Natural killer cell (primary cell): ENCODE measurements at regions not wholly inside any gene's neighbourhood (a gene's known extent, or its start where the extent isn't known, plus 50 kb on each side); places are given as distances from the start of the nearest gene placed in this dataset.
"Not testable (repeated sequence)": the region's sequence is repeated elsewhere in the genome, so short reads cannot be mapped to it uniquely, and the experiment has no call there.

Source experiments
- ATAC-seq, 3 donors: fragments of 150-1000 bp in 2 of 3; fragments of 200-7000 bp in 1 of 3; cut with Tn5 transposase; 1 replicate in 1 of 3; 2 replicates in 2 of 3; pipeline ENCODE4 v1.10.0; 2021; ENCODE audit warnings: mild to moderate bottlenecking in 2 of 3, moderate library complexity in 2 of 3
- DNase-seq, 2 donors: peaks; one replicate each; pipeline versions ENCODE4 v3.0.0 to v3.0.0-alpha.2; 2013 to 2021; ENCODE audit warnings: mixed read lengths in 1 of 2
- H3K27ac ChIP-seq: one replicate; pipeline ENCODE4 v1.5.1; 2013; ENCODE audit warnings: mild to moderate bottlenecking, low read length
- H3K27me3 ChIP-seq: one replicate; pipeline ENCODE4 v1.6.1; 2013; ENCODE audit warnings: low read length; ENCODE audit not compliant: control insufficient read depth, insufficient read depth
- H3K36me3 ChIP-seq: one replicate; pipeline ENCODE4 v1.6.1; 2013; ENCODE audit warnings: low read length; ENCODE audit not compliant: control insufficient read depth, insufficient read depth
- H3K4me1 ChIP-seq: one replicate; pipeline ENCODE4 v1.6.1; 2013; ENCODE audit warnings: low read length; ENCODE audit not compliant: control insufficient read depth, insufficient read depth
- H3K4me3 ChIP-seq: one replicate; pipeline ENCODE4 v1.5.1; 2013; ENCODE audit warnings: low read length
- H3K9me3 ChIP-seq: one replicate; pipeline ENCODE4 v1.6.1; 2013; ENCODE audit warnings: low read length; ENCODE audit not compliant: control insufficient read depth, insufficient read depth
- H3K27ac Mint-ChIP-seq, 2 donors: one replicate each; pipeline ENCODE4 v1.8.0; 2022; ENCODE audit warnings: mild to moderate bottlenecking in 2 of 2, mixed read lengths in 2 of 2, moderate library complexity in 1 of 2
- H3K27me3 Mint-ChIP-seq, 2 donors: one replicate each; pipeline ENCODE4 v1.8.0; 2022; ENCODE audit warnings: low read depth in 2 of 2, mixed read lengths in 2 of 2
- H3K36me3 Mint-ChIP-seq: one replicate; pipeline ENCODE4 v1.8.0; 2022; ENCODE audit warnings: mixed read lengths
- H3K4me1 Mint-ChIP-seq, 2 donors: one replicate each; pipeline ENCODE4 v1.8.0; 2022; ENCODE audit warnings: mixed read lengths in 2 of 2
- H3K4me3 Mint-ChIP-seq: one replicate; pipeline ENCODE4 v1.8.0; 2022; ENCODE audit warnings: mild to moderate bottlenecking, moderate library complexity, mixed read lengths
- H3K9me3 Mint-ChIP-seq, 2 donors: one replicate each; pipeline ENCODE4 v1.8.0; 2022; ENCODE audit warnings: mixed read lengths in 2 of 2
- WGBS: methylation state at CpG from one replicate; pipeline ENCODE4 v1.1.7; 2013; ENCODE audit warnings: missing lambda C conversion rate; ENCODE audit not compliant: insufficient coverage; 5-methylcytosine and 5-hydroxymethylcytosine counted together
- intact Hi-C: fragments of 100-400 bp; cut with micrococcal nuclease; formaldehyde crosslinking; loops from one replicate; pipeline ENCODE4 v1.14.2; 2022
- TF ChIP-seq, protein P1 (sequence below): fragments of 200-600 bp; IDR thresholded peaks from one replicate; pipeline ENCODE4 v1.8.0; 2022; ENCODE audit warnings: antibody characterized with exemption

DNA sequence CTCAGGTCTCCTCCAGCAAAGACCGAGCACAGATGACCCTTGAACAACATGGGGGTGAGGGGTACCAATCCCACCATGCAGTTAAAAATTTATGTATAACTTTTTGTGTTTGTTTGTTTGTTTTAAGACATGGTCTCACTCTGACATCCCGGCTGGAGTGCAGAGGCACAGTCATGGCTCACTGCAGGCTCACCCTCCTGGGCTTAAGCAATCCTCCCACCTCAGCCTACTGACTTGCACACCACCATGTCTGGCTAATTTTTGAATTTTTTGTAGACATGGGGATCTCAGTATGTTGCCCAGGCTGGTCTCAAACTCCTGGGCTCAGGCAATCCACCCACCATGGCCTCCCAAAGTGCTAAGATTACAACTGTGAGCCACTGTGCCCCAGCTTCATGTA lies 231.0 kb upstream of the PIK3R1 start:
- H3K36me3 Mint-ChIP-seq, result no peaks in the 10 kb centered on the region
- intact Hi-C loops, result no loop called here
- H3K4me3 Mint-ChIP-seq, result no peak overlapping the region
- no peak for ATAC-seq
- H3K9me3 Mint-ChIP-seq, result no peaks in the 10 kb centered on the region
- Histone ChIP-seq H3K9me3 (no peaks in the 10 kb centered on the region), H3K4me1 (no peaks in the 10 kb centered on the region), H3K27me3 (no peaks in the 10 kb centered on the region), H3K36me3 (no peaks in the 10 kb centered on the region), H3K27ac (no peak overlapping the region), H3K4me3 (no peak overlapping the region)
- no peak overlapping the region for H3K27ac Mint-ChIP-seq
- no peaks in the 10 kb centered on the region for H3K27me3 Mint-ChIP-seq
- H3K4me1 Mint-ChIP-seq, result no peaks in the 10 kb centered on the region
- DNase-seq, result no peak
- WGBS, result 88% methylated on average over 2 of the region's 2 CpGs
- TF ChIP-seq, protein P1, sequence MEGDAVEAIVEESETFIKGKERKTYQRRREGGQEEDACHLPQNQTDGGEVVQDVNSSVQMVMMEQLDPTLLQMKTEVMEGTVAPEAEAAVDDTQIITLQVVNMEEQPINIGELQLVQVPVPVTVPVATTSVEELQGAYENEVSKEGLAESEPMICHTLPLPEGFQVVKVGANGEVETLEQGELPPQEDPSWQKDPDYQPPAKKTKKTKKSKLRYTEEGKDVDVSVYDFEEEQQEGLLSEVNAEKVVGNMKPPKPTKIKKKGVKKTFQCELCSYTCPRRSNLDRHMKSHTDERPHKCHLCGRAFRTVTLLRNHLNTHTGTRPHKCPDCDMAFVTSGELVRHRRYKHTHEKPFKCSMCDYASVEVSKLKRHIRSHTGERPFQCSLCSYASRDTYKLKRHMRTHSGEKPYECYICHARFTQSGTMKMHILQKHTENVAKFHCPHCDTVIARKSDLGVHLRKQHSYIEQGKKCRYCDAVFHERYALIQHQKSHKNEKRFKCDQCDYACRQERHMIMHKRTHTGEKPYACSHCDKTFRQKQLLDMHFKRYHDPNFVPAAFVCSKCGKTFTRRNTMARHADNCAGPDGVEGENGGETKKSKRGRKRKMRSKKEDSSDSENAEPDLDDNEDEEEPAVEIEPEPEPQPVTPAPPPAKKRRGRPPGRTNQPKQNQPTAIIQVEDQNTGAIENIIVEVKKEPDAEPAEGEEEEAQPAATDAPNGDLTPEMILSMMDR, result no peak

DNA sequence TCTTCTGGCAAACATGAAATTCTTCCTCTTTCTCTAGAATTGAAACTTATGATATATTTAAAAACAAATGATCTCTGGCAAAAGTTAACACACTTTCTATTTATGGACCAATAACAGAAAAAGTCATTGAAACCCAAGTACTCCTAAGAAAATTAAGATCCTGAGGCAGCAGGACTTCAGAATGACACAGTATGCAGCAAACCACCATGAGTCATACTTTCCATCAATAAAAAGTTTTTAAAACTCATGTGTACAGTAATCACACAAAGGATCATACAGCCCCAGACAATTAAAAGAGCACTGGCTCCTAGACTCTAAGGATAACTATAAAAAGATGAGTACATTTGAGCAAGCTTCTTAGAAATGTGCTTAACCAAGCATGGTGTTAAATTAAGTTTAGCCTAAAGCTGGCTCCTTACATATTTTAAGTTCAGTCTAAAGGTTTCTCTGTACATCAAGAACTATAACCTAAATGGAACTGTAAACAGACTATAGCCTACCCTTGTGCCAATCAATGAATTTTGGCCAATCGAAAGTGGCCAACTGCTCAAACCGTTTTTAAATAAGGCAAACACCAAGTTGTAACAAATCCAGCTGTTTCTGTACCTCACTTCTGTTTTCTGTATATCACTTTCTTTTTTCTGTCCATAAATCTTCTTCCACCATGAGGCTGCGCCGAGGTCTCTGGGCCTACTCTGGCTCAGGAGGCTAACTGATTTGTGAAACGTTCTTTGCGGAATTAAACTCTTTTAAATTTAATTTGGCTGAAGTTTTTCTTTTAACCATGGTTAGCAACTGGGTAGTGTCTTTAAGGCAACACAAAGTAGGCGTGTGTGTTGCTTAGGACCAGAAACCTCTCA lies 232.1 kb upstream of the PIK3R1 start:
- DNase-seq (no peak), ATAC-seq (no peak)
- Histone ChIP-seq H3K4me3 (no peak overlapping the region), H3K27me3 (no peaks in the 10 kb centered on the region), H3K4me1 (no peaks in the 10 kb centered on the region), H3K36me3 (no peaks in the 10 kb centered on the region), H3K27ac (no peak overlapping the region), H3K9me3 (no peaks in the 10 kb centered on the region)
- no peaks in the 10 kb centered on the region for H3K9me3 Mint-ChIP-seq
- no peaks in the 10 kb centered on the region for H3K4me1 Mint-ChIP-seq
- H3K4me3 Mint-ChIP-seq, result no peak overlapping the region
- intact Hi-C loops, result no loop called here
- H3K27me3 Mint-ChIP-seq, result no peaks in the 10 kb centered on the region
- no peak overlapping the region for H3K27ac Mint-ChIP-seq
- TF ChIP-seq, protein P1, result no peak
- 63% methylated on average over 7 of the region's 7 CpGs for WGBS
- no peaks in the 10 kb centered on the region for H3K36me3 Mint-ChIP-seq

DNA sequence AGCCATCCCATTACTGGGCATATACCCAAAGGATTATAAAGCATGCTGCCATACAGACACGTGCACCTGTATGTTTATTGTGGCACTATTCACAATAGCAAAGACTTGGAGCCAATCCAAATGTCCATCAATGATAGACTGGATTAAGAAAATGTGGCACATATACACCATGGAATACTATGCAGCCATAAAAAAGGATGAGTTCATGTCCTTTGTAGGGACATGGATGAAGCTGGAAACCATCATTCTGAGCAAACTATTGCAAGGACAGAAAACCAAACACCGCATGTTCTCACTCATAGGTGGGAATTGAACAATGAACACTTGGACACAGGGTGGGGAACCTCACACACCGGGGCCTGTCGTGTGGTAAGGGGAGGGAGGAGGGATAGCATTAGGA lies 233.4 kb upstream of the PIK3R1 start:
- H3K4me3 Mint-ChIP-seq, H3K4me1 Mint-ChIP-seq, intact Hi-C loops, H3K9me3 Mint-ChIP-seq, H3K27ac Mint-ChIP-seq, H3K36me3 Mint-ChIP-seq, H3K27me3 Mint-ChIP-seq, H3K4me3 ChIP-seq, H3K27ac ChIP-seq, DNase-seq, H3K9me3 ChIP-seq, H3K27me3 ChIP-seq, ATAC-seq, H3K36me3 ChIP-seq, H3K4me1 ChIP-seq: not testable (repeated sequence)
- 96% methylated on average over 2 of the region's 4 CpGs for WGBS

DNA sequence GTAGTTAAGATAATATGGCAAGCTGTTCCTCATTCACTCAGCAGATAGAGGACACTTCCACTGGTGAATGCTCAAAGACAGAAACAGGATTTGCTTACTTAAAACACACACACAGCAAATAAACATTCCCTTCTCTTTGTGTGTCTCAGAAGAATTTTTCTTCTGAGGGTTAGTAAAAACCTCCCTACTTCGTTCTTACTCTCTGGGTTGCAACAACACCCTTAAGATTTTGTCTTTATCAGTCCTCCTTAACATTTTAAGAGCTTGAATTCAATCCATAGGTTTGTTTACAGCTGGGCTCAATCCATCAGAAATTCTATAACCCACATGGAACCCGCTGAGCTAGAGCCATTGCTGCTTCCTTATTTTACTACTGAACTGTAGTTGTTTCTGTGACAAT lies 237.4 kb upstream of the PIK3R1 start:
- Mint-ChIP-seq H3K36me3 (no peaks in the 10 kb centered on the region), H3K4me1 (no peaks in the 10 kb centered on the region), H3K27me3 (no peaks in the 10 kb centered on the region), H3K9me3 (no peaks in the 10 kb centered on the region), H3K4me3 (no peak overlapping the region), H3K27ac (no peak overlapping the region)
- no peaks in the 10 kb centered on the region for H3K9me3 ChIP-seq
- TF ChIP-seq, protein P1, result no peak
- ATAC-seq (no peak), DNase-seq (no peak)
- intact Hi-C loops, result no loop called here
- H3K27me3 ChIP-seq, result no peaks in the 10 kb centered on the region
- no peak overlapping the region for H3K4me3 ChIP-seq
- H3K27ac ChIP-seq, result no peak overlapping the region
- 71% methylated on average over 1 of the region's 2 CpGs for WGBS
- no peaks in the 10 kb centered on the region for H3K4me1 ChIP-seq
- H3K36me3 ChIP-seq, result no peaks in the 10 kb centered on the region
